Sigmoid colon (tissue), 4 donors: ENCODE measurements at regions not wholly inside any gene's neighbourhood (a gene's known extent, or its start where the extent isn't known, plus 50 kb on each side); places are given as distances from the start of the nearest gene placed in this dataset.

Experiments
- CTCF ChIP-seq, 4 experiments: fragments of 450-650 bp in 3 of 4; fragments of 200-600 bp in 1 of 4; IDR thresholded peaks; one replicate each; pipeline ENCODE4 v1.5.1; 2016 to 2019; ENCODE audit warnings: antibody characterized with exemption in 4 of 4, mild to moderate bottlenecking in 3 of 4, moderate library complexity in 2 of 4
- EP300 ChIP-seq, 4 donors: sonication (generic); formaldehyde crosslinking; IDR thresholded peaks; one replicate each; pipeline ENCODE4 v1.6.1; 2017; ENCODE audit warnings: antibody characterized with exemption in 4 of 4
- POLR2A ChIP-seq, 2 donors: fragments of 450-650 bp; IDR thresholded peaks; one replicate each; pipeline ENCODE4 v1.6.1; 2016; ENCODE audit warnings: antibody characterized with exemption in 2 of 2, mild to moderate bottlenecking in 2 of 2, moderate library complexity in 2 of 2
- POLR2AphosphoS5 ChIP-seq, 4 donors: sonication (generic); formaldehyde crosslinking; IDR thresholded peaks; one replicate each; pipeline ENCODE4 v1.6.1; 2017; ENCODE audit warnings: antibody characterized with exemption in 4 of 4

GRCh38 chr12:98172801-98173200, 342.6 kb upstream of the TMPO start:
- no peak for TF ChIP-seq POLR2A (IDR thresholded peaks at IDR 0.05)
- no peak for TF ChIP-seq CTCF (IDR thresholded peaks at IDR 0.05)
- no peak for TF ChIP-seq EP300 (IDR thresholded peaks at IDR 0.05)
- TF ChIP-seq POLR2AphosphoS5 (IDR thresholded peaks at IDR 0.05): no peak
